ENCODE measurements at regions not wholly inside any gene's neighbourhood (a gene's known extent, or its start where the extent isn't known, plus 50 kb on each side); places are given as distances from the start of the nearest gene placed in this dataset.

DNA sequence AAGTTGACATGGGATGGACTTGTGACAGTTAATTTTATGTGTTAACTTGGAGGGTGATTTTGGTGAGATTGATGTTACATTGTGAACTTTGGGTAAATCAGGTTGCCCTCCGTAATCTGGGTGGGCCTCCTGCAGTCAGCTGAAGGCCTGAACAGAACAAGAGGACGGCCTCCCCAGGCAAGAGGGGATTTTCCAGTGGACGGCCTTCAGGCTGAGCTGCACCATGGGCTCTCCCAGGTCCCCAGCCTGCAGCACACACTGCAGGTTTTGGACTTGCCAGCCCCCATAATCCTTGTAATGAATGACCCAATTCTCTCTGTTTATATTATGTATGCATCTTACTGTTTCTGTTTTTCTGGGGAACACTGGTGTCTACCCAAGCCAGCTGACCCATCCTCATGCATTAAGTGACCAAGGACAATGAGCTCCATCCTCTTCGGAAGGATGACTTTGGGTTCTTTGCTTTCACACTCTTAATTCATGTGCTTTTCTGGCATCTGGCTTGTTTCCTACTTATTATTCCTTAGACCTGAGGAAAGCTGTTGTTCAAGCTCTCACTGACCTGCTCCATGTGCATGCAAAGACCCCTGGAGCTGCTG is 64.2 kb downstream of the DACT2 start:
- no peak overlapping the region for H2AFZ ChIP-seq (ENCODE audit: low read depth, low read length)
- no peaks in the 10 kb centered on the region for H4K20me1 ChIP-seq (ENCODE audit: insufficient read depth, low read length)
- H3K4me3 ChIP-seq (ENCODE audit: low read length): no peak overlapping the region
- no peaks in the 10 kb centered on the region for H3K36me3 ChIP-seq (replicated peaks; ENCODE audit: low read depth, low read length)
- no peaks in the 10 kb centered on the region for H3K9me3 ChIP-seq (ENCODE audit: insufficient read depth, low read length)
- H3K4me1 ChIP-seq (ENCODE audit: low read length): peaks cover 19% of the 10 kb centered on the region
- H3K27ac ChIP-seq (ENCODE audit: low read length): no peak overlapping the region
- H3K4me2 ChIP-seq (ENCODE audit: low read length): no peak overlapping the region
- H3K9ac ChIP-seq (ENCODE audit: low read length): no peak overlapping the region
- TF ChIP-seq, protein P1, sequence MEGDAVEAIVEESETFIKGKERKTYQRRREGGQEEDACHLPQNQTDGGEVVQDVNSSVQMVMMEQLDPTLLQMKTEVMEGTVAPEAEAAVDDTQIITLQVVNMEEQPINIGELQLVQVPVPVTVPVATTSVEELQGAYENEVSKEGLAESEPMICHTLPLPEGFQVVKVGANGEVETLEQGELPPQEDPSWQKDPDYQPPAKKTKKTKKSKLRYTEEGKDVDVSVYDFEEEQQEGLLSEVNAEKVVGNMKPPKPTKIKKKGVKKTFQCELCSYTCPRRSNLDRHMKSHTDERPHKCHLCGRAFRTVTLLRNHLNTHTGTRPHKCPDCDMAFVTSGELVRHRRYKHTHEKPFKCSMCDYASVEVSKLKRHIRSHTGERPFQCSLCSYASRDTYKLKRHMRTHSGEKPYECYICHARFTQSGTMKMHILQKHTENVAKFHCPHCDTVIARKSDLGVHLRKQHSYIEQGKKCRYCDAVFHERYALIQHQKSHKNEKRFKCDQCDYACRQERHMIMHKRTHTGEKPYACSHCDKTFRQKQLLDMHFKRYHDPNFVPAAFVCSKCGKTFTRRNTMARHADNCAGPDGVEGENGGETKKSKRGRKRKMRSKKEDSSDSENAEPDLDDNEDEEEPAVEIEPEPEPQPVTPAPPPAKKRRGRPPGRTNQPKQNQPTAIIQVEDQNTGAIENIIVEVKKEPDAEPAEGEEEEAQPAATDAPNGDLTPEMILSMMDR (IDR thresholded peaks at IDR 0.05; ENCODE audit: low read depth, low read length): no peak
- no peak for TF ChIP-seq EZH2phosphoT487 (IDR thresholded peaks at IDR 0.05; ENCODE audit: low read depth)
- H3K27me3 ChIP-seq (ENCODE audit: low read depth, low read length): no peaks in the 10 kb centered on the region
- no peaks in the 10 kb centered on the region for H3K79me2 ChIP-seq (ENCODE audit: low read length)

GRCh38 chr6:168252267-168252666 is 67.3 kb downstream of the DACT2 start:
- H3K79me2 ChIP-seq (ENCODE audit: low read length): no peaks in the 10 kb centered on the region
- H3K4me2 ChIP-seq (ENCODE audit: low read length): no peak overlapping the region
- H3K27ac ChIP-seq (ENCODE audit: low read length): no peak overlapping the region
- H4K20me1 ChIP-seq (ENCODE audit: insufficient read depth, low read length): no peaks in the 10 kb centered on the region
- peaks cover 19% of the 10 kb centered on the region for H3K4me1 ChIP-seq (ENCODE audit: low read length)
- no peaks in the 10 kb centered on the region for H3K36me3 ChIP-seq (replicated peaks; ENCODE audit: low read depth, low read length)
- H3K9me3 ChIP-seq (ENCODE audit: insufficient read depth, low read length): no peaks in the 10 kb centered on the region
- H3K27me3 ChIP-seq (ENCODE audit: low read depth, low read length): no peaks in the 10 kb centered on the region
- H3K9ac ChIP-seq (ENCODE audit: low read length): no peak overlapping the region
- no peak overlapping the region for H2AFZ ChIP-seq (ENCODE audit: low read depth, low read length)
- TF ChIP-seq EZH2phosphoT487 (IDR thresholded peaks at IDR 0.05; ENCODE audit: low read depth): no peak
- TF ChIP-seq, protein P1 (IDR thresholded peaks at IDR 0.05; ENCODE audit: low read depth, low read length): no peak
- H3K4me3 ChIP-seq (ENCODE audit: low read length): no peak overlapping the region

GRCh38 chr6:168250250-168250649 is 69.3 kb downstream of the DACT2 start:
- Histone ChIP-seq H3K9ac (ENCODE audit: low read length) (no peak overlapping the region), H3K4me1 (ENCODE audit: low read length) (peaks cover 19% of the 10 kb centered on the region), H2AFZ (ENCODE audit: low read depth, low read length) (no peak overlapping the region), H3K9me3 (ENCODE audit: insufficient read depth, low read length) (no peaks in the 10 kb centered on the region), H3K79me2 (ENCODE audit: low read length) (no peaks in the 10 kb centered on the region), H3K4me3 (ENCODE audit: low read length) (no peak overlapping the region), H3K27ac (ENCODE audit: low read length) (no peak overlapping the region), H3K4me2 (ENCODE audit: low read length) (no peak overlapping the region), H4K20me1 (ENCODE audit: insufficient read depth, low read length) (no peaks in the 10 kb centered on the region), H3K27me3 (ENCODE audit: low read depth, low read length) (peaks cover 9% of the 10 kb centered on the region; the same call in 1 of the 2 replicates), H3K36me3 (replicated peaks; ENCODE audit: low read depth, low read length) (no peaks in the 10 kb centered on the region)
- TF ChIP-seq, protein P1 (IDR thresholded peaks at IDR 0.05; ENCODE audit: low read depth, low read length): no peak
- no peak for TF ChIP-seq EZH2phosphoT487 (IDR thresholded peaks at IDR 0.05; ENCODE audit: low read depth)

- H3K4me2 ChIP-seq (ENCODE audit: low read length): no peak overlapping the region
- H3K79me2 ChIP-seq (ENCODE audit: low read length): no peaks in the 10 kb centered on the region
- TF ChIP-seq, protein P1 (IDR thresholded peaks at IDR 0.05; ENCODE audit: low read depth, low read length): no peak
- no peak for TF ChIP-seq EZH2phosphoT487 (IDR thresholded peaks at IDR 0.05; ENCODE audit: low read depth)
- no peak overlapping the region for H3K9ac ChIP-seq (ENCODE audit: low read length)
- H3K27ac ChIP-seq (ENCODE audit: low read length): no peak overlapping the region
- H2AFZ ChIP-seq (ENCODE audit: low read depth, low read length): no peak overlapping the region
- peaks cover 19% of the 10 kb centered on the region for H3K4me1 ChIP-seq (ENCODE audit: low read length)
- H4K20me1 ChIP-seq (ENCODE audit: insufficient read depth, low read length): no peaks in the 10 kb centered on the region
- H3K36me3 ChIP-seq (replicated peaks; ENCODE audit: low read depth, low read length): no peaks in the 10 kb centered on the region
- H3K4me3 ChIP-seq (ENCODE audit: low read length): no peak overlapping the region
- no peaks in the 10 kb centered on the region for H3K9me3 ChIP-seq (ENCODE audit: insufficient read depth, low read length)
- peaks cover 11% of the 10 kb centered on the region; the same call in 1 of the 2 replicates for H3K27me3 ChIP-seq (ENCODE audit: low read depth, low read length)
These were observed 69.8 kb downstream of the DACT2 start for GRCh38 chr6:168249746-168250145.
